ENCODE measurements at regions not wholly inside any gene's neighbourhood (a gene's known extent, or its start where the extent isn't known, plus 50 kb on each side); places are given as distances from the start of the nearest gene placed in this dataset.
A peak's percentile ranks its signal among the peaks of the same experiment; 100 is the strongest.

DNA sequence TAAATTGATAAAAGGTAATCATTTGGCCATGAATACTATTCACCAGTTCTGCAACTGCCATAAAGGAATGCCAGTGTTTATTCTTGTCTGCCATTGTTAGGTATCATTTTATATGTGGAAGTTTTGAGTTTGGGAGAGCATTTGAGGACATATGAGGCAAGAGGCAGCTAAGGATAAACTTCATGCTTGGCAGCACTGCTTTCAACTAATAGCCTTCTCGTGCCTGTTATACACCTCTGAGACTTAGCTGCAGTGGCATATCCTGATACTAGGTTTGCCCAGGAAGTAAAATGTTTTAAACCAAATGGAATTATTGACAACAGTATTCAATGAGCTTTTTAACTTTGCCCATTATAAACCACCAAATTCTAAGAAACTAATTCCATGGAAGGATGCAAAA, 126.0 kb upstream of the DPH6 start:
- H3K27me3 ChIP-seq (ENCODE audit: insufficient read depth, low read length): no peaks in the 10 kb centered on the region
- H3K27me3 Mint-ChIP-seq (ENCODE audit: low read depth, unreplicated experiment): no peaks in the 10 kb centered on the region
- DNase-seq (ENCODE audit: low read depth) (no peak), FAIRE-seq (no peak)
- no peak for TF ChIP-seq EZH2 (IDR thresholded peaks at IDR 0.05; ENCODE audit: insufficient read depth, low read length)
- TF ChIP-seq, protein P1, sequence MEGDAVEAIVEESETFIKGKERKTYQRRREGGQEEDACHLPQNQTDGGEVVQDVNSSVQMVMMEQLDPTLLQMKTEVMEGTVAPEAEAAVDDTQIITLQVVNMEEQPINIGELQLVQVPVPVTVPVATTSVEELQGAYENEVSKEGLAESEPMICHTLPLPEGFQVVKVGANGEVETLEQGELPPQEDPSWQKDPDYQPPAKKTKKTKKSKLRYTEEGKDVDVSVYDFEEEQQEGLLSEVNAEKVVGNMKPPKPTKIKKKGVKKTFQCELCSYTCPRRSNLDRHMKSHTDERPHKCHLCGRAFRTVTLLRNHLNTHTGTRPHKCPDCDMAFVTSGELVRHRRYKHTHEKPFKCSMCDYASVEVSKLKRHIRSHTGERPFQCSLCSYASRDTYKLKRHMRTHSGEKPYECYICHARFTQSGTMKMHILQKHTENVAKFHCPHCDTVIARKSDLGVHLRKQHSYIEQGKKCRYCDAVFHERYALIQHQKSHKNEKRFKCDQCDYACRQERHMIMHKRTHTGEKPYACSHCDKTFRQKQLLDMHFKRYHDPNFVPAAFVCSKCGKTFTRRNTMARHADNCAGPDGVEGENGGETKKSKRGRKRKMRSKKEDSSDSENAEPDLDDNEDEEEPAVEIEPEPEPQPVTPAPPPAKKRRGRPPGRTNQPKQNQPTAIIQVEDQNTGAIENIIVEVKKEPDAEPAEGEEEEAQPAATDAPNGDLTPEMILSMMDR (IDR thresholded peaks at IDR 0.05; ENCODE audit: insufficient read depth, low read depth, low read length): no peak
- H3K36me3 ChIP-seq (ENCODE audit: insufficient read depth, low read length): no peaks in the 10 kb centered on the region
- H3K27ac ChIP-seq (ENCODE audit: low read depth, low read length): no peak overlapping the region
- H3K9me3 Mint-ChIP-seq (ENCODE audit: unreplicated experiment): no peaks in the 10 kb centered on the region
- H3K9ac ChIP-seq (ENCODE audit: low read length): no peak overlapping the region
- H2AFZ ChIP-seq (ENCODE audit: low read depth, low read length): no peak overlapping the region
- no peak overlapping the region for H3K4me2 ChIP-seq (ENCODE audit: low read length)
- H3K9me3 ChIP-seq (ENCODE audit: insufficient read depth, low read depth, low read length): no peaks in the 10 kb centered on the region
- H3K36me3 Mint-ChIP-seq (ENCODE audit: low read depth, unreplicated experiment): no peaks in the 10 kb centered on the region
- no peak overlapping the region for H3K4me3 Mint-ChIP-seq (ENCODE audit: unreplicated experiment)
- H3K4me3 ChIP-seq (ENCODE audit: insufficient read depth, low read depth, low read length): no peak overlapping the region
- no peak overlapping the region for H3K27ac Mint-ChIP-seq (ENCODE audit: unreplicated experiment)
- no peaks in the 10 kb centered on the region for H3K4me1 ChIP-seq (ENCODE audit: insufficient read depth, low read length)
- no peaks in the 10 kb centered on the region for H4K20me1 ChIP-seq (ENCODE audit: insufficient read depth, low read length)
- peaks cover 25% of the 10 kb centered on the region for H3K4me1 Mint-ChIP-seq (ENCODE audit: low read depth, unreplicated experiment)
- H3K79me2 ChIP-seq (ENCODE audit: insufficient read depth, low read length): no peaks in the 10 kb centered on the region

DNA sequence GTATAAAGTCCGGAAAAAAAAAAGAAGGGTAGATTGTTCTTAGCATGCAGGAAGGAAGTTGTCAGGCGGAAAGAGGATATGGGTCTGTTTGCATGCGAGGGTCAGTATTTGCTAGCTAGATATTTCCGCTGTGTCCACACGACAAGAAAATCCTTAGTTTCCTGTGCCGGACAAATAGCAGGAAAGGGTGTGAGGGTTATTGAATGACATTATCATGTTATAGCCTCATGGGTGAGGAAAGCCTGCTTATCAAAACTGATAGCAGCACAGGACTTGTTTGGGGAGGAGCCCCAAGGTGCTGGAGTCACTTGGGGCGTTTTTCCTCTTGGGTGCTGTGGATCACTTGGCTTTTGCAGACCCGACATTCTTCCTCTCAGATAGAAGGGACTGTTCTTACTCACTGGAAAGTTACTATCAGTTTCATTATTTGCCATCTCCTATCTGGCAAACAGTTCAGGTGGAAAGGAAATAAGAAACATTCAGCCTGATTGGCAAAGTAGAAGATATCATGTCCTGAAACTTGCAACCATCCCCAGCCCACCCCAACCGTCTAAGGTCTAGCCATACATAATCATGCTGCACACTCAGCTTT, 127.2 kb upstream of the DPH6 start:
- H3K27me3 Mint-ChIP-seq (ENCODE audit: low read depth, unreplicated experiment): no peaks in the 10 kb centered on the region
- H3K4me2 ChIP-seq (ENCODE audit: low read length): no peak overlapping the region
- H3K9me3 Mint-ChIP-seq (ENCODE audit: unreplicated experiment): no peaks in the 10 kb centered on the region
- H3K27ac ChIP-seq (ENCODE audit: low read depth, low read length): no peak overlapping the region
- no peak overlapping the region for H3K27ac Mint-ChIP-seq (ENCODE audit: unreplicated experiment)
- DNase-seq (ENCODE audit: low read depth) (no peak), FAIRE-seq (no peak)
- no peak overlapping the region for H3K9ac ChIP-seq (ENCODE audit: low read length)
- no peak overlapping the region for H2AFZ ChIP-seq (ENCODE audit: low read depth, low read length)
- H3K4me3 ChIP-seq (ENCODE audit: insufficient read depth, low read depth, low read length): no peak overlapping the region
- H3K4me1 Mint-ChIP-seq (ENCODE audit: low read depth, unreplicated experiment): peaks cover 22% of the 10 kb centered on the region
- H3K36me3 ChIP-seq (ENCODE audit: insufficient read depth, low read length): no peaks in the 10 kb centered on the region
- TF ChIP-seq EZH2 (IDR thresholded peaks at IDR 0.05; ENCODE audit: insufficient read depth, low read length): no peak
- TF ChIP-seq, protein P1 (IDR thresholded peaks at IDR 0.05; ENCODE audit: insufficient read depth, low read depth, low read length): no peak
- no peaks in the 10 kb centered on the region for H3K4me1 ChIP-seq (ENCODE audit: insufficient read depth, low read length)
- H3K36me3 Mint-ChIP-seq (ENCODE audit: low read depth, unreplicated experiment): no peaks in the 10 kb centered on the region
- no peaks in the 10 kb centered on the region for H3K79me2 ChIP-seq (ENCODE audit: insufficient read depth, low read length)
- H4K20me1 ChIP-seq (ENCODE audit: insufficient read depth, low read length): no peaks in the 10 kb centered on the region
- peak overlapping the region; percentile 16 for H3K4me3 Mint-ChIP-seq (ENCODE audit: unreplicated experiment)
- H3K27me3 ChIP-seq (ENCODE audit: insufficient read depth, low read length): no peaks in the 10 kb centered on the region
- no peaks in the 10 kb centered on the region for H3K9me3 ChIP-seq (ENCODE audit: insufficient read depth, low read depth, low read length)

Measured in astrocyte (in vitro differentiated cells and primary cell).